Liver (tissue), 8 donors: ENCODE measurements at regions not wholly inside any gene's neighbourhood (a gene's known extent, or its start where the extent isn't known, plus 50 kb on each side); places are given as distances from the start of the nearest gene placed in this dataset.

ENCODE experiments used
- DNase-seq: peaks from one replicate; pipeline ENCODE4 v3.0.0-alpha.2; 2017; ENCODE audit warnings: low spot score
- H3K27ac ChIP-seq, 2 donors: one replicate each; pipeline ENCODE4 v1.7.0; 2013; ENCODE audit warnings: inconsistent platforms in 2 of 2, low read length in 2 of 2, control low read depth in 1 of 2, low read depth in 1 of 2, mild to moderate bottlenecking in 1 of 2
- H3K27me3 ChIP-seq, 4 donors: one replicate each; pipeline versions ENCODE4 v1.6.1 to v1.7.0; 2013; ENCODE audit warnings: low read length in 3 of 4, inconsistent platforms in 1 of 4, mild to moderate bottlenecking in 1 of 4, moderate library complexity in 1 of 4; ENCODE audit not compliant: control insufficient read depth in 4 of 4, insufficient read depth in 4 of 4
- H3K36me3 ChIP-seq, 4 donors: one replicate each; pipeline versions ENCODE4 v1.6.1 to v1.7.0; 2013; ENCODE audit warnings: low read length in 3 of 4, mild to moderate bottlenecking in 3 of 4, low read depth in 1 of 4, moderate library complexity in 1 of 4; ENCODE audit not compliant: control insufficient read depth in 4 of 4, insufficient read depth in 3 of 4
- H3K4me1 ChIP-seq, 4 donors: one replicate each; pipeline versions ENCODE4 v1.6.1 to v1.7.0; 2013; ENCODE audit warnings: low read length in 3 of 4, mild to moderate bottlenecking in 3 of 4, moderate library complexity in 1 of 4; ENCODE audit not compliant: control insufficient read depth in 4 of 4, insufficient read depth in 4 of 4
- H3K4me3 ChIP-seq, 3 donors: one replicate each; pipeline versions ENCODE4 v1.6.1 to v1.7.0; 2013; ENCODE audit warnings: low read length in 3 of 3, control low read depth in 1 of 3, low read depth in 1 of 3, mild to moderate bottlenecking in 1 of 3
- H3K9ac ChIP-seq, 2 donors: one replicate each; pipeline ENCODE4 v1.7.0; 2013; ENCODE audit warnings: low read length in 2 of 2, mild to moderate bottlenecking in 2 of 2, moderate library complexity in 2 of 2, control low read depth in 1 of 2, low read depth in 1 of 2
- H3K9me3 ChIP-seq, 4 donors: one replicate each; pipeline versions ENCODE4 v1.6.1 to v1.7.0; 2013; ENCODE audit warnings: low read length in 3 of 4; ENCODE audit not compliant: control insufficient read depth in 4 of 4
- ATF3 ChIP-seq: IDR thresholded peaks from 2 replicates; pipeline ENCODE4 v1.6.1; 2016; ENCODE audit warnings: antibody characterized with exemption
- CTCF ChIP-seq: fragments of 150-350 bp; IDR thresholded peaks from 2 replicates; pipeline ENCODE4 v1.5.1; 2017; ENCODE audit warnings: improper control_type of control experiment, low read depth, low read length; ENCODE audit not compliant: missing input control
- EGR1 ChIP-seq, 2 donors: IDR thresholded peaks; 2 replicates each; pipeline ENCODE4 v1.6.1; 2016 to 2018; ENCODE audit warnings: antibody characterized with exemption in 2 of 2, low read depth in 2 of 2
- FOXA1 ChIP-seq: IDR thresholded peaks from 2 replicates; pipeline ENCODE4 v1.6.1; 2016; ENCODE audit warnings: antibody characterized with exemption
- FOXA2 ChIP-seq: IDR thresholded peaks from 2 replicates; pipeline ENCODE4 v1.6.1; 2016; ENCODE audit warnings: antibody characterized with exemption
- GABPA ChIP-seq, 2 donors: IDR thresholded peaks in 1 of 2; conservative IDR thresholded peaks in 1 of 2; 2 replicates each; pipeline ENCODE4 v1.6.1; 2016; ENCODE audit warnings: antibody characterized with exemption in 2 of 2, mild to moderate bottlenecking in 1 of 2, moderate library complexity in 1 of 2
- HNF4A ChIP-seq, 2 donors: conservative IDR thresholded peaks; 2 replicates each; pipeline ENCODE4 v1.6.1; 2016; ENCODE audit warnings: antibody characterized with exemption in 2 of 2, mild to moderate bottlenecking in 2 of 2
- HNF4G ChIP-seq: IDR thresholded peaks from 2 replicates; pipeline ENCODE4 v1.6.1; 2016; ENCODE audit warnings: antibody characterized with exemption
- JUND ChIP-seq, 2 donors: IDR thresholded peaks; 2 replicates each; pipeline ENCODE4 v1.6.1; 2016; ENCODE audit warnings: antibody characterized with exemption in 2 of 2
- MAX ChIP-seq: IDR thresholded peaks from 2 replicates; pipeline ENCODE4 v1.6.1; 2016; ENCODE audit warnings: antibody characterized with exemption
- NR2F2 ChIP-seq: IDR thresholded peaks from 2 replicates; pipeline ENCODE4 v1.6.1; 2016; ENCODE audit warnings: antibody characterized with exemption
- RAD21 ChIP-seq, 2 donors: IDR thresholded peaks; 2 replicates each; pipeline ENCODE4 v1.6.1; 2016; ENCODE audit warnings: antibody characterized with exemption in 2 of 2, mild to moderate bottlenecking in 2 of 2
- REST ChIP-seq: IDR thresholded peaks from 2 replicates; pipeline ENCODE4 v1.6.1; 2016; ENCODE audit warnings: antibody characterized with exemption, mild to moderate bottlenecking
- RXRA ChIP-seq, 2 donors: IDR thresholded peaks; 2 replicates each; pipeline ENCODE4 v1.6.1; 2017 to 2018; ENCODE audit warnings: antibody characterized with exemption in 2 of 2, mild to moderate bottlenecking in 1 of 2
- SP1 ChIP-seq: IDR thresholded peaks from 2 replicates; pipeline ENCODE4 v1.6.1; 2018; ENCODE audit warnings: antibody characterized with exemption, mild to moderate bottlenecking
- TAF1 ChIP-seq: conservative IDR thresholded peaks from 2 replicates; pipeline ENCODE4 v1.6.1; 2016; ENCODE audit warnings: antibody characterized with exemption, mild to moderate bottlenecking
- YY1 ChIP-seq: IDR thresholded peaks from 2 replicates; pipeline ENCODE4 v1.6.1; 2016; ENCODE audit warnings: antibody characterized with exemption, mild to moderate bottlenecking
- ZBTB33 ChIP-seq: IDR thresholded peaks from 2 replicates; pipeline ENCODE4 v1.6.1; 2016; ENCODE audit warnings: antibody characterized with exemption
- WGBS: extraction: QIAGEN DNeasy Blood & Tissue Kit; methylation state at CpG from one replicate; pipeline ENCODE4 v1.1.7; 2013; 5-methylcytosine and 5-hydroxymethylcytosine counted together
- donor health status: healthy.
- donor health status: healthy.
- donor health status: healthy.
- donor health status: healthy.
- donor health status: healthy.

- no peaks in the 10 kb centered on the region for H3K9me3 ChIP-seq
- H3K4me1 ChIP-seq: no peaks in the 10 kb centered on the region
- no peak for DNase-seq
- H3K27ac ChIP-seq: no peak overlapping the region
- WGBS: 78% methylated on average over 5 of the region's 5 CpGs
- H3K4me3 ChIP-seq: no peak overlapping the region
- no peak overlapping the region for H3K9ac ChIP-seq
- TF ChIP-seq NR2F2 (no peak), ATF3 (no peak), ZBTB33 (no peak), SP1 (no peak)
- H3K36me3 ChIP-seq: no peaks in the 10 kb centered on the region
- H3K27me3 ChIP-seq: no peaks in the 10 kb centered on the region
Measured at GRCh38 chr3:36303286-36303685, 77.0 kb upstream of the STAC start.

GRCh38 chr3:36305929-36306520 lies 74.3 kb upstream of the STAC start:
- no peak overlapping the region for H3K27ac ChIP-seq
- no peak overlapping the region for H3K4me3 ChIP-seq
- no peaks in the 10 kb centered on the region for H3K36me3 ChIP-seq
- H3K27me3 ChIP-seq: no peaks in the 10 kb centered on the region
- no peak overlapping the region for H3K9ac ChIP-seq
- WGBS: 85% methylated on average over 1 of the region's 1 CpG
- no peaks in the 10 kb centered on the region for H3K9me3 ChIP-seq
- TF ChIP-seq YY1 (no peak), FOXA1 (no peak), CTCF (no peak), GABPA (IDR thresholded peaks at IDR 0.05 in 1 of 2, conservative IDR thresholded peaks at IDR 0.05 in 1 of 2) (no peak), FOXA2 (no peak), MAX (no peak), SP1 (no peak), HNF4A (conservative IDR thresholded peaks at IDR 0.05) (no peak), REST (no peak), RXRA (IDR thresholded peaks at IDR 0.05) (no peak), EGR1 (IDR thresholded peaks at IDR 0.05; ENCODE audit: low read depth in 2 of 2) (no peak), JUND (IDR thresholded peaks at IDR 0.05) (no peak), RAD21 (IDR thresholded peaks at IDR 0.05) (no peak), NR2F2 (no peak), ATF3 (no peak), TAF1 (no peak), HNF4G (no peak)
- DNase-seq: no peak
- H3K4me1 ChIP-seq: no peaks in the 10 kb centered on the region
